ENCODE measurements at regions not wholly inside any gene's neighbourhood (a gene's known extent, or its start where the extent isn't known, plus 50 kb on each side); places are given as distances from the start of the nearest gene placed in this dataset.

DNA sequence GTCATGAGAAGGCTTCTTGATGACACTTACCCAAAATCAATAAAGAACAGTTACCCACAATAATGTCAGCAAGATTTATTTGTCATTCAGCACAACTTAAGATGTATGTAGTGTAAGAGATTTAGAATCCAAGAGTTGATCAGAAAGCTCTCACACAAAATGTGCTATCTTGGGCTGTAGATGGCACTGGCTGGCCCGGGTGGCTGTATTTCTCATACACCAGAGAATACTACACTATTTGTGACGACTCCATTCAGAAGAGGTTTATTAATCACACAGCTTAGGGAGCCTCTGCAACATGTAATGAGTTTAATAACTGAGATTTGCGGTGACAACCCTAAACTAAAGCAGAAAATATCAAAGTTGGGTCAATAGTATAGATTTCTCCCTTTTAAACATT, 530.4 kb upstream of the KLHL29 start:
- TF ChIP-seq, protein P1, sequence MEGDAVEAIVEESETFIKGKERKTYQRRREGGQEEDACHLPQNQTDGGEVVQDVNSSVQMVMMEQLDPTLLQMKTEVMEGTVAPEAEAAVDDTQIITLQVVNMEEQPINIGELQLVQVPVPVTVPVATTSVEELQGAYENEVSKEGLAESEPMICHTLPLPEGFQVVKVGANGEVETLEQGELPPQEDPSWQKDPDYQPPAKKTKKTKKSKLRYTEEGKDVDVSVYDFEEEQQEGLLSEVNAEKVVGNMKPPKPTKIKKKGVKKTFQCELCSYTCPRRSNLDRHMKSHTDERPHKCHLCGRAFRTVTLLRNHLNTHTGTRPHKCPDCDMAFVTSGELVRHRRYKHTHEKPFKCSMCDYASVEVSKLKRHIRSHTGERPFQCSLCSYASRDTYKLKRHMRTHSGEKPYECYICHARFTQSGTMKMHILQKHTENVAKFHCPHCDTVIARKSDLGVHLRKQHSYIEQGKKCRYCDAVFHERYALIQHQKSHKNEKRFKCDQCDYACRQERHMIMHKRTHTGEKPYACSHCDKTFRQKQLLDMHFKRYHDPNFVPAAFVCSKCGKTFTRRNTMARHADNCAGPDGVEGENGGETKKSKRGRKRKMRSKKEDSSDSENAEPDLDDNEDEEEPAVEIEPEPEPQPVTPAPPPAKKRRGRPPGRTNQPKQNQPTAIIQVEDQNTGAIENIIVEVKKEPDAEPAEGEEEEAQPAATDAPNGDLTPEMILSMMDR (IDR thresholded peaks at IDR 0.05; ENCODE audit: low read depth, low read length) = no peak
- TF ChIP-seq EZH2phosphoT487 (IDR thresholded peaks at IDR 0.05; ENCODE audit: low read depth) = no peak
